ENCODE measurements at regions not wholly inside any gene's neighbourhood (a gene's known extent, or its start where the extent isn't known, plus 50 kb on each side); places are given as distances from the start of the nearest gene placed in this dataset.

DNA sequence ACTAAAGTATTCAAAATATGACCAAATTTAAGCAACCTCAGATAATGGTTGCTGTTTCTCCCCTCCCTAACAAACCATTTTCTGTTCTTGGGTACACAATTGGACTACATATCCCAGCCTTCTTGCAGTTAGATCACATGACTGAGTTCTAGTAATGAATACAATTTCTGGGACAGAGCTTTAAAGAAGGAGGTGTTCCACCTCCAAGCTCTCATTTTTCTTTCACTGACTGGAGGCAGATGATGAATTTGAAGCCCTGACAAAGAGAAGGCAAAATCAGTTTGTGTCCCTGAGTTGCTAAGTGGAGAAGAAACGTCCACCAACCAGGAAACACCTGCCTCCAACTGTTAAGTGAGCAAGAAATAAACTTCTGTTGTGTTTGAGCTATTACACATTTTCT, 117.2 kb downstream of the LCA5 start:
- no peak for TF ChIP-seq POLR2A (IDR thresholded peaks at IDR 0.05)
- TF ChIP-seq, protein P1, sequence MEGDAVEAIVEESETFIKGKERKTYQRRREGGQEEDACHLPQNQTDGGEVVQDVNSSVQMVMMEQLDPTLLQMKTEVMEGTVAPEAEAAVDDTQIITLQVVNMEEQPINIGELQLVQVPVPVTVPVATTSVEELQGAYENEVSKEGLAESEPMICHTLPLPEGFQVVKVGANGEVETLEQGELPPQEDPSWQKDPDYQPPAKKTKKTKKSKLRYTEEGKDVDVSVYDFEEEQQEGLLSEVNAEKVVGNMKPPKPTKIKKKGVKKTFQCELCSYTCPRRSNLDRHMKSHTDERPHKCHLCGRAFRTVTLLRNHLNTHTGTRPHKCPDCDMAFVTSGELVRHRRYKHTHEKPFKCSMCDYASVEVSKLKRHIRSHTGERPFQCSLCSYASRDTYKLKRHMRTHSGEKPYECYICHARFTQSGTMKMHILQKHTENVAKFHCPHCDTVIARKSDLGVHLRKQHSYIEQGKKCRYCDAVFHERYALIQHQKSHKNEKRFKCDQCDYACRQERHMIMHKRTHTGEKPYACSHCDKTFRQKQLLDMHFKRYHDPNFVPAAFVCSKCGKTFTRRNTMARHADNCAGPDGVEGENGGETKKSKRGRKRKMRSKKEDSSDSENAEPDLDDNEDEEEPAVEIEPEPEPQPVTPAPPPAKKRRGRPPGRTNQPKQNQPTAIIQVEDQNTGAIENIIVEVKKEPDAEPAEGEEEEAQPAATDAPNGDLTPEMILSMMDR (IDR thresholded peaks at IDR 0.05): no peak
